HG03558 (cell line): ENCODE measurements at regions not wholly inside any gene's neighbourhood (a gene's known extent, or its start where the extent isn't known, plus 50 kb on each side); places are given as distances from the start of the nearest gene placed in this dataset.
"Not testable (repeated sequence)": the region's sequence is repeated elsewhere in the genome, so short reads cannot be mapped to it uniquely, and the experiment has no call there.

Experiments used
- ATAC-seq: cut with Tn5 transposase; IDR thresholded peaks from one replicate; pipeline ENCODE4 v1.9.1; 2021; ENCODE audit warnings: moderate number of reproducible peaks; ENCODE audit not compliant: unreplicated experiment; ENCODE audit errors: extremely low read depth

GRCh38 chr9:63813391-63814021 is 1471.5 kb downstream of the FOXD4L5 start:
- not testable (repeated sequence) for ATAC-seq

- peak; percentile 79 for ATAC-seq
Measured at GRCh38 chr9:63812822-63813221, 1472.2 kb downstream of the FOXD4L5 start.

- not testable (repeated sequence) for ATAC-seq
Measured at GRCh38 chr9:63804205-63804604, 1480.8 kb downstream of the FOXD4L5 start.

- ATAC-seq: not testable (repeated sequence)
Measured at GRCh38 chr9:63794081-63794685, 1490.8 kb downstream of the FOXD4L5 start.

- not testable (repeated sequence) for ATAC-seq
Measured at GRCh38 chr9:63787454-63787853, 1497.6 kb downstream of the FOXD4L5 start.

GRCh38 chr9:63785059-63785458 is 1500.0 kb downstream of the FOXD4L5 start:
- ATAC-seq: not testable (repeated sequence)

- ATAC-seq: not testable (repeated sequence)
Measured at GRCh38 chr9:63784421-63784820, 1500.6 kb downstream of the FOXD4L5 start.

GRCh38 chr9:63781817-63782439 is 1503.1 kb downstream of the FOXD4L5 start:
- ATAC-seq: not testable (repeated sequence)

- ATAC-seq: peak; percentile 78
Measured at GRCh38 chr9:63781390-63781789, 1503.6 kb downstream of the FOXD4L5 start.

- not testable (repeated sequence) for ATAC-seq
Measured at GRCh38 chr9:63776220-63776619, 1508.8 kb downstream of the FOXD4L5 start.

GRCh38 chr9:63775092-63775426 is 1510.0 kb downstream of the FOXD4L5 start:
- ATAC-seq: not testable (repeated sequence)

GRCh38 chr9:63774369-63775091 is 1510.5 kb downstream of the FOXD4L5 start:
- ATAC-seq: not testable (repeated sequence)

- ATAC-seq: not testable (repeated sequence)
Measured at GRCh38 chr9:63762230-63762629, 1522.8 kb downstream of the FOXD4L5 start.

- not testable (repeated sequence) for ATAC-seq
Measured at GRCh38 chr9:63729021-63729420, 1556.0 kb downstream of the FOXD4L5 start.

- ATAC-seq: no peak
Measured at GRCh38 chr9:63728287-63728686, 1556.7 kb downstream of the FOXD4L5 start.

- ATAC-seq: not testable (repeated sequence)
Measured at GRCh38 chr9:63708285-63708684, 1576.7 kb downstream of the FOXD4L5 start.

GRCh38 chr9:63704456-63704855 is 1580.6 kb downstream of the FOXD4L5 start:
- not testable (repeated sequence) for ATAC-seq

GRCh38 chr9:63703670-63704069 is 1581.3 kb downstream of the FOXD4L5 start:
- ATAC-seq: not testable (repeated sequence)

- ATAC-seq: not testable (repeated sequence)
Measured at GRCh38 chr9:63703138-63703665, 1581.8 kb downstream of the FOXD4L5 start.
